ENCODE measurements at regions not wholly inside any gene's neighbourhood (a gene's known extent, or its start where the extent isn't known, plus 50 kb on each side); places are given as distances from the start of the nearest gene placed in this dataset.
"Not testable (repeated sequence)": the region's sequence is repeated elsewhere in the genome, so short reads cannot be mapped to it uniquely, and the experiment has no call there.

DNA sequence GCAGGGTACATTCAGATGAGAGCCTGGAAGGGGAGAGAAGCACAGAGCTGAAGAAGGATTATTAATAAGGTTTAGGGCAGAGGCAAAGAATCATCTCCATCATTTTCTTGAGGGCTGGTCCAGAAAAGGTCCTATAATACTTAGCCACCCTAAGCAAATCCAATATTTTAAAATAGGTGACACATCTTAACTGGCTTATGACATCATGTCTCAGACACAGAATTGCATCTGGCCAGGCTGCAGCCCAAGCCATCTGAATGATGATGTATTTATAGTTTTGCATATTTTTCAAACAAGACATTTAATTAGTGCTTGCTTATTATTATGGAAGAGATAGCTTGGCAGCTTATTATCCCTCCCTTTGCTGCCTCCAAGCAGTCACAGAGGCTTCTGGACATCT is 571.3 kb downstream of the SUCLG1 start:
- no peak for TF ChIP-seq ZFX (IDR thresholded peaks at IDR 0.05; ENCODE audit: borderline replicate concordance)
- TF ChIP-seq, protein P1, sequence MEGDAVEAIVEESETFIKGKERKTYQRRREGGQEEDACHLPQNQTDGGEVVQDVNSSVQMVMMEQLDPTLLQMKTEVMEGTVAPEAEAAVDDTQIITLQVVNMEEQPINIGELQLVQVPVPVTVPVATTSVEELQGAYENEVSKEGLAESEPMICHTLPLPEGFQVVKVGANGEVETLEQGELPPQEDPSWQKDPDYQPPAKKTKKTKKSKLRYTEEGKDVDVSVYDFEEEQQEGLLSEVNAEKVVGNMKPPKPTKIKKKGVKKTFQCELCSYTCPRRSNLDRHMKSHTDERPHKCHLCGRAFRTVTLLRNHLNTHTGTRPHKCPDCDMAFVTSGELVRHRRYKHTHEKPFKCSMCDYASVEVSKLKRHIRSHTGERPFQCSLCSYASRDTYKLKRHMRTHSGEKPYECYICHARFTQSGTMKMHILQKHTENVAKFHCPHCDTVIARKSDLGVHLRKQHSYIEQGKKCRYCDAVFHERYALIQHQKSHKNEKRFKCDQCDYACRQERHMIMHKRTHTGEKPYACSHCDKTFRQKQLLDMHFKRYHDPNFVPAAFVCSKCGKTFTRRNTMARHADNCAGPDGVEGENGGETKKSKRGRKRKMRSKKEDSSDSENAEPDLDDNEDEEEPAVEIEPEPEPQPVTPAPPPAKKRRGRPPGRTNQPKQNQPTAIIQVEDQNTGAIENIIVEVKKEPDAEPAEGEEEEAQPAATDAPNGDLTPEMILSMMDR (IDR thresholded peaks at IDR 0.05), result no peak
- H3K27ac ChIP-seq, result no peak overlapping the region

DNA sequence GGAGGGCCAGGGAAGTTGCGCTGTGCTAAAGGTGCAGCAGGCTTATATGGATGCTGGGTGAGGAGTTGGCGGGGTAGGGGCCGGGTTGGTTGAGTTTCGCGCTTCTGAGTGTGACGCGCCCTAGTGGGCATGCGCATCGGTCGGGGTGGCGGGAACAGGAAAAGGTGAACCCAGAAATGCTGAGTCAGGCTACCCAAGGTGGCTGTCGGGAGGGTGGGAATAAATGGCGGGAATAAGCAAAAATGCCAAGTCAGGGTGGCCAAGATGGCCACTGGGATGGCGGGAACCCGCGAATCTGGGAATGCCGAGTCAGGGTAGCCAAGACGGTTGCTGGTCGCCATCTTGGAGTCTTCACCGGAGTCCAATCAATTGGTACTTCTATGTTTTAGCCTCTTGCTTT is 580.0 kb downstream of the SUCLG1 start:
- H3K27ac ChIP-seq, result no peak overlapping the region
- no peak for TF ChIP-seq ZFX (IDR thresholded peaks at IDR 0.05; ENCODE audit: borderline replicate concordance)
- TF ChIP-seq, protein P1 (IDR thresholded peaks at IDR 0.05), result no peak

DNA sequence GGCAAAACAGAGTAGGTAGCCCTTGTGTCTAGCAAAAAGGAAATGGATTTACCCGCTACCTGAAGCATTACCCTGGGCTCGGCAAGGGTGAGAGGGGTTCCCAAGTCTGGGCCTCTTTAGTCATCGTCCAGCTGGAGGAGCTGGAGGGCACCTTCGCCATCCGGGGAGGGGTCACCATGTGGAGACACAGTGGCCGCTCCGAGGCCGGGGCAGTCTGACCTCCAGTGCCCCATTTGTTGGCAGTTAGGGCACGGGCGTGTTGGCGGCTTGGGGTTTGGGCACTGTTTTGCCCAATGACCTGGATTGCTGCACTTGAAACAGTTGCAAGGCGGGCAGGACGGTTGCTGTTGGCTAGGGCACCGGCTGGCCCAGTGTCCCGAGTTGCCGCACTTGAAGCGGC is 581.8 kb downstream of the SUCLG1 start:
- not testable (repeated sequence) for H3K27ac ChIP-seq

DNA sequence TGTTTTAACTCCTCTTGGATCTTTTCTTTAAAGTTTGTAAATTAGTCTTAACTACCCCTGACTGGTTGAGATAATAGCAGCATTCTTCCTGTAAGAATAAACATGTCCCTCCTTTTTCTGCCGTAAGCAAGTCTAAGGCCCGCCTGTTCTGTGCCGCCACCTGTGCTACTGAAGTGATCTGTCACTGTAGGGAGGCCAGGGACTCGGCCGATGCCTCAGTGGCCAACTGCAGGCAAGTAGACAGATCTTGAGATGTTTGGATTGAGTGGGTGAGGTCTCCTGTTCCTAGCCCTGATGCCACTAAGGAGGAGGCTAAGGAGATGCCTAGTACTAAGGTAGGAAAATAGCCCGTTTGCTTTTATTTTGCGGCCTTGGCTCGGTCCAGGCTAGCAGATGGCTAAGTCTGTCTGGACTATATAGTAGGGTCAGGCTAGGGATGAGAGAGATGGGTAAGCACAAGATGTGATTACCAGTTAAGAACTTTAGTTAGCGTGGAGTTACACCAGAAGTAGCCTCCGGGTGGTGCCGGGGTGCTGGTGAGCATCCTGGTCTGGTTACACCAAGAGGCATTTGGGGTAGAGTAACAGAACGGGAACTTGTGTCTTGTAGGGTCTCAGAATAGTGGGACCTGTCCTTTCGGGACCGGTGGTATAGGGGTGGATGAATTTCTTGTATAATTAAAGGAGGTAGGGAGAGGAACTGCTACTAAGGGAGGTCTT is 584.2 kb downstream of the SUCLG1 start:
- no peak overlapping the region for H3K27ac ChIP-seq
- TF ChIP-seq ZFX (IDR thresholded peaks at IDR 0.05; ENCODE audit: borderline replicate concordance), result no peak
- TF ChIP-seq, protein P1 (IDR thresholded peaks at IDR 0.05), result 0 out of 2 replicates have a peak, but pooled peaks have one; percentile 8

DNA sequence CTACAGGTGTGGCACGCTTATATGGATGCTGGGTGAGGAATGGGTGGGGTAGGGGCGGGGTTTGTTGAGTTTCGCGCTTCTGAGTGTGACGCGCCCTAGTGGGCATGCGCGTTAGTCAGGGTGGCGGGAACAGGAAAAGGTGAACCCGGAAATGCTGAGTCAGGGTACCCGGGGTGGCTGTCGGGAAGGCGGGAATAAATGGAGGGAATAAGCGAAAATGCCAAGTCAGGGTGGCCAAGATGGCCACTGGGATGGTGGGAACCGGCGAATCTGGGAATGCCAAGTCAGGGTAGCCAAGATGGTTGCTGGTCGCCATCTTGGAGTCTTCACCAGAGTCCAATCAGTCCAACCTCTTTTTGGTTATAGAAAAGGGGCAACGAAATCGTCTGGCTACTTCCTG is 585.0 kb downstream of the SUCLG1 start:
- no peak for TF ChIP-seq ZFX (IDR thresholded peaks at IDR 0.05; ENCODE audit: borderline replicate concordance)
- TF ChIP-seq, protein P1 (IDR thresholded peaks at IDR 0.05), result no peak
- no peak overlapping the region for H3K27ac ChIP-seq

DNA sequence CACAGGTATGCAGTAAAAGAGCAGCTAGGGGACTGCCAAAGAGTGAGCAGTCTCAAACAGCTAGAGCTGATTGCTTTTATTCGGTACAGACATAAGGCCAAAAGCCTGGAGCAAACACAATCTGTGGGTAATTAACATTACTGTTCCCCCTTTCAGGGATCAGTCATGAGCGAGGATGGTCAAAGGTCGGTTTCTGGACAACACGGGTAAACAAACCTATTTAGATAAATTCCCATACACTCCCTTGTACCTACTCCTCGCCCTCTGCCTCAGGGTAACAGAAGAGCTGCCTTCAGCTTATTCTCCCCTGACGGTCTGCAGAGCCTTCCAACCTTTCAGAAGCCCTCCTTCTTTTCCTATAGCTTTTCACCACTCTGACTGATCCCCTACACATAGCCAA is 586.0 kb downstream of the SUCLG1 start:
- no peak overlapping the region for H3K27ac ChIP-seq
- TF ChIP-seq ZFX (IDR thresholded peaks at IDR 0.05; ENCODE audit: borderline replicate concordance), result no peak

DNA sequence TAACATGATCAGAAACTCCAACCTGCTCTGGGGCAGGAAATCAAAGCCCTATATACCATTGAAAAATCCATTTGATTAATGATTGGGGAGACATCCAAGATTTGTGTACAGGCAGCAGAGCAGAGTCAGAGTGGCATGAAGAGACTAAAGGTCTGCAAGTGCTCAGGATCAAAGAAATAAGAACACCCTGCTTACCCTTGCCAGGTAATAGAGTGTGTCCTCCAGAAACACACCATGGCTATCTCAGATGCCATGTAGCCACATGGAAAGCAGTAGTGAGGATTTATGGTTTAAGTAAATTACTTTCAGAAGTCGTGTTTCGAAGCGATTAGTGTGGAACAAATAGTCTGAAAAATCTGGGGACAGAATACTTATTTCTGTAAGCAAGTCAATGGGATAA is 592.9 kb downstream of the SUCLG1 start:
- TF ChIP-seq, protein P1 (IDR thresholded peaks at IDR 0.05), result no peak
- no peak for TF ChIP-seq ZFX (IDR thresholded peaks at IDR 0.05; ENCODE audit: borderline replicate concordance)
- no peak overlapping the region for H3K27ac ChIP-seq

DNA sequence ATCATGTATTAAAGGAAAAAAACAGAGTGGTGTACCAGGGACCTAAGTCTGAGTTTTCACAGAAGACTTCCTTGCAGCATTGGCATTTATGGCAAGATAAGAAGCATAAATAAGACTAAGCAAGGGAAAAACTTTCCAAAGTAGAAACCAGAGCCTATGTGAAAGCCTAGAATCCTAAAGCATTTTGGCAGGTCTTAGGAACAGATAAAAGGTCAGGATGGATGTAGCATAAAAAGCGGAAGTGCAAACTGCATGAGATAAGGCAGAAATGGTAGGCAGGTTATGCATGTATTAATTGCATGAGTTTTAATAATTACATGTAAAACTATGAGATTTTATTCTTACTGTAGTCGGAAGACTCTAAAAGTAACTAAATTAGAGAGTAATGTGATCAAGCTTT is 596.5 kb downstream of the SUCLG1 start:
- H3K27ac ChIP-seq, result no peak overlapping the region
- TF ChIP-seq, protein P1 (IDR thresholded peaks at IDR 0.05), result no peak
- no peak for TF ChIP-seq ZFX (IDR thresholded peaks at IDR 0.05; ENCODE audit: borderline replicate concordance)

All from 22Rv1 (cell line).